COLO829 (cell line): ENCODE measurements at regions not wholly inside any gene's neighbourhood (a gene's known extent, or its start where the extent isn't known, plus 50 kb on each side); places are given as distances from the start of the nearest gene placed in this dataset.
"Not testable (repeated sequence)": the region's sequence is repeated elsewhere in the genome, so short reads cannot be mapped to it uniquely, and the experiment has no call there.

Experiments used
- DNase-seq: peaks from one replicate; pipeline ENCODE4 v3.0.0; 2012; ENCODE audit warnings: low spot score

GRCh38 chr13:69094485-69094884 is 1013.1 kb upstream of the ATXN8OS start:
- no peak for DNase-seq

GRCh38 chr13:69092615-69093322 is 1014.9 kb upstream of the ATXN8OS start:
- DNase-seq = no peak

DNA sequence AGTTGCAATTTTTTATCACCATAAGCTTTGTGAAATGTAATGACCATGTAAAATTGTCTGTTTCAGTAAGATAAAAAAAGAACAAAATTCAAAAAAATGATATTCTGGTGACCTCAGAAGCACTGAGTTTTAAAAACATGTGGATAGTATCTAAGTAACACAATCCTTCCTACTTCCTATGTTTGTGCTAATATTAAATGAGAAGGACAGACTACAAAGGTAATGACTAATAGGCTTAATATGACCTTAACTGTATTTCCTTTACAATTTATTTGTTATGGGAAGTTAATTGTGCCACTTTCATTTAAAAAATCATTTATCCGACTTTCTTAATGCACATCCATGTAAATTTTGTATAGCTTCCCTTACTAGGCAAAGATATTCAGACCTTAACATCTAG is 1030.4 kb upstream of the ATXN8OS start:
- DNase-seq = no peak

GRCh38 chr13:69069554-69070133 is 1038.0 kb upstream of the ATXN8OS start:
- no peak for DNase-seq

GRCh38 chr13:69050696-69051095 is 1056.9 kb upstream of the ATXN8OS start:
- no peak for DNase-seq

GRCh38 chr13:69044629-69045028 is 1063.0 kb upstream of the ATXN8OS start:
- no peak for DNase-seq

DNA sequence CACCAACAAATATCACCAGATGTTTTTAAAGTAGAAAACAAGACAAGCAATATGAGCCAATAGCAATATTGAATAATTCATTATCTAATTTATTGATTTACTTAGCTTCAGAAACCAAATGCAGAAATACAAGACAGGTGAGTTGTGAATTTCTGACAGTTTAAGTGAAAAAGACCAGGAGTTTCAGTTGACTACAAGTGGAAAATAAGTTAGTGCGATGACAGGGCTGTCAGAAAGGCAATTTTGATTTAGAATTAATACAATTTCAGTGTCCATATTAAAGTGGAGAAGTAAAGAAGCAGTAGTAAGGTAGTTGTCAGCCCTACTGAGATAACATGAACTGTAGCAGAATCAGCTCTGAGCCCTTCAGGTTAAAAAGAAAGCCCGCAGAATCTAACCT is 1066.7 kb upstream of the ATXN8OS start:
- no peak for DNase-seq

DNA sequence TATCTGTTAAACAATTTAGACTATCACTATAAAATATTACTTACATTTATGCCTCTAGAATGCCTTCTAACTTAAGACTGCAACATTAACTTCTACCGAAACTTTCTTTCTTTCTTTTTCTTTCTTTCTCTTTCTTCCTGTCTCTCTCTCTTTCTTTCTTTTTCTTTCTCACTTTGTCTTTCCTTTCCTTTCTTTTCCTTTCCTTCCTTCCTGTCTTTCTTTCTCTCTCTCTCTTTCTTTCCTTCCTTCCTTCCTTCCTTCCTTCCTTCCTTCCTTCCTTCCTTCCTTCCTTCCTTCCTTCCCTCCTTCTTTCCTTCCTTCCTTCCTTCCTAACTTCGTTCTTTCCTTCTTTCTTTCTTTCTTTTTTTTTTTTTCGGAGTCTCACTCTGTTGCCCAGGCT is 1071.9 kb upstream of the ATXN8OS start:
- no peak for DNase-seq

- DNase-seq = no peak
These were observed 1078.7 kb upstream of the ATXN8OS start for GRCh38 chr13:69028936-69029335.

DNA sequence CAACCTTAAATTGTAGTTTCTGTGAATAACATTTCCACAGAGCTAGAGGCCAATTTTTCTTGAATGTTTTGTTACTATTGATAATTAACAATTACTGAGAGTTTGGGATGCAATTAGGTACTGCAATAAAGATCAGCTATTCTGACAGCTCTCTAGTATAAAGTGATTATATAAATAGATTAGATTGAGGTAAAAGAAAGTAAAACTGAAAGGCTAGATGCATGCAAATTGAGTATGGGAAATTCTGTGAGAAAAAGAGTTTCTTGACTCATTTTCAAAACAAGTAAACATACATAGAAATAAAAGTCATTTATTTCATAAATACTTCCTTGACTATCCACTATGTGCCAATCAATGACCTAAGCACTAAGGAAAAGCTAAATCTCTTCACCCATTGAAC is 1087.5 kb upstream of the ATXN8OS start:
- DNase-seq = no peak

GRCh38 chr13:69018173-69018572 is 1089.5 kb upstream of the ATXN8OS start:
- not testable (repeated sequence) for DNase-seq

DNA sequence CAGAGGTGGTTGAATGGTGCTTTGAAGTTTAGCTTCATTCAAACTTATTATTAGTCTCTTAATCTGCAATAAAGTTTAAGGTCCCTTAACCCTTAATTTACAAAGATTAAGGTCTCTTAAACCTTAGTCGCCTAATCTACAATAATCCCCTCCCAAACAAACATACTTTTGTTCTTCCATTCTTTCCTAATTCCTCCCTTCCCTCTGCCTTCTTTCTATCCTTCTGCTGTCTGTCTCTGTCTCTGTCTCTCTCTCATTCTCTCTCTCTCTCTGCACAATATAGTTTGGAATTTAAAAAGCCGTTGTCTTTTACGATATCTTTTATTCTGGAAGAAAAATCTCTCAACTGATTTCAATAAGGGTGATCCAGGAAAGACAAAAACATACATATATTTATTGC is 1096.8 kb upstream of the ATXN8OS start:
- no peak for DNase-seq

DNA sequence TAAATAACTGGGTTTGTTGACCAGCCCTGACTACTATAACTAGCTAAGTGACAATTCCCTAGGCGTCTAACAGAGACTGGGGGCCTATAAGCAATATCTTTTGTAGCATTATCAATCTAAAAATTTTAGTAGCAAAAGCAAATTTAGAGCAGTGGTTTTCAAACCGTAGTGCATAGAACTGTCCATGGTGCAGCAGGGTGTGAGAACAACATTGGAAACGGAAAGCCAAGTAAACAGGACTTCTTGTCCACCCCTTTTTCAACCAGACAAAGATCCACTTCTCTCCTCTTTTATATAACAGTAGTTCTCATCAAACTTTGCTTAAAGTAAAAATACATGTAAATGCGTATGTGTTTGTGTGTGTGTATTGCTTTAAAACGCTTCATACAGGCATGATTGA is 1099.1 kb upstream of the ATXN8OS start:
- DNase-seq = no peak

DNA sequence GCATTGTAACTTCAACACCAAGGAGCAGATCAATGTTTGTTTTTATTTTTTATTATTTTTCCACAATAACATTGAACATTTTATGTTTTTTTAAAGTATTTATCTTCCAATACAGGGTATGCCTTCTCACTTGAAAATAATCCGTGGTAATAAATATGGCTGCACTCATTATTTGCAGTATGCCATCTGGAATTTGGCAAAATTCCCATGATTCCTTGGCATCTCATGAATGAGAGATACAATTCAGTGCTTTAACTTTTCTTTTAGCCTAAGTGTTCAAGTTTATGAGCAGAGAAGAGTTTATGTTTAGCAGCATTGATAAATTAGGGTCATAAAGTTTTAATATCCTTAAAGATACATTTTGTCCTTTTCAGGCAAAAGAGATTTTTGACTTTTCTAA is 1109.6 kb upstream of the ATXN8OS start:
- no peak for DNase-seq

- DNase-seq = no peak
These were observed 1111.0 kb upstream of the ATXN8OS start for GRCh38 chr13:68996668-68997025.

GRCh38 chr13:68995972-68996667 is 1111.5 kb upstream of the ATXN8OS start:
- DNase-seq = no peak

DNA sequence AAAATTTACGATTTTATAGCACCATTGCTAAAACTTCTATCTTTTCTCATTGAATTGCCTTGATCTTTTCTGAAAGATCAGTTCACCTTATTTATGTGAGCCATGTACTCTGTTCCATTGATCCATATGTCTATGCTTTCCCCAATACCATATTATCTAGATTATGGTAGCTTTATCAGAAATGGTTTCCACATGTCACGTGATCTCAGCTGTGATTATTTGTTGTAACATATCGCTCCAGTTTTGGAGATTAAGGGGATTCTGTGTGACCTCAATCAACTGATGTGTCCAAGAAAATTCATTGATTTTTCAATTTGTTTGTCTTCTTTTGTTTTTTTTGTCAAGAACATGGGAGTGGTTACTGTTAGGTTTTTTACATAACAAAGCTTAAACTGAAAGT is 1114.5 kb upstream of the ATXN8OS start:
- no peak for DNase-seq

DNA sequence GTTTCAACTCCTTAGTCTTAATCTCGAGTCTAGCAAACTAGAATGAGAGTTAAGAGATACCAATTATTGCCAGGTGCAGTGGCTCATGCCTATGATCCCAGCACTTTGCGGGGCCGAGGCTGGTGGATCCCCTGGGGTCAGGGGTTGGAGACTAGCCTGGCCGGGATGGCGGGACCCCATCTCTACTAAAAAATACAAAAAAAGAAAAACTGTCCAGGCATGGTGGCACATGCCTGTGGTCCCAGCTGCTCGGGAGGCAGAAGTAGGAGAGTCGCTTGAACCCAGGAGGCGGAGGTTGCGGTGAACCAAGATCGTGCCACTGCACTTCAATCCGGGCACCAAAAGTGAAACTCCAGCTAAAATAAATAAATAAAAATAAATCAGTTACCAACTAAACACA is 1119.5 kb upstream of the ATXN8OS start:
- no peak for DNase-seq

GRCh38 chr13:68987585-68987984 is 1120.0 kb upstream of the ATXN8OS start:
- no peak for DNase-seq

GRCh38 chr13:68984688-68985319 is 1122.8 kb upstream of the ATXN8OS start:
- DNase-seq = no peak

- no peak for DNase-seq
These were observed 1124.5 kb upstream of the ATXN8OS start for GRCh38 chr13:68982961-68983619.

DNA sequence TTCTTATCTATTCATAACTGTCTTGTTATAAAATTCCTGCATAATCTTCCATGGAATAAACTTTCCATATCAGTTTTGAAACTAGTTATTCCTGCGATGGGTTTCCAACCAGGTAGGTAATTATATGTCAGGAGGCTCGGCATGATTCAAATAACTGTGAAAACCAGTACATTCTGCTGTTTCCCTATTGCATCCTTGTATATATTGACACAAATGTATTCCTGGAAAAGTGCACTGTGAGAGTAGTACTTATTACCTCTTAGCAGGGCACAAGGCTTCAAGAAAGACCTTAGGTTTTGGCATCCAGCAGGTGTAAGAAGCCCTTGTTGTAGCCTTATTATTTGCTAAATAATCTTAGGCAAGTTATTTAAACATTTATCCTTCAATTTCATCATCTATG is 1131.3 kb upstream of the ATXN8OS start:
- DNase-seq = no peak

DNA sequence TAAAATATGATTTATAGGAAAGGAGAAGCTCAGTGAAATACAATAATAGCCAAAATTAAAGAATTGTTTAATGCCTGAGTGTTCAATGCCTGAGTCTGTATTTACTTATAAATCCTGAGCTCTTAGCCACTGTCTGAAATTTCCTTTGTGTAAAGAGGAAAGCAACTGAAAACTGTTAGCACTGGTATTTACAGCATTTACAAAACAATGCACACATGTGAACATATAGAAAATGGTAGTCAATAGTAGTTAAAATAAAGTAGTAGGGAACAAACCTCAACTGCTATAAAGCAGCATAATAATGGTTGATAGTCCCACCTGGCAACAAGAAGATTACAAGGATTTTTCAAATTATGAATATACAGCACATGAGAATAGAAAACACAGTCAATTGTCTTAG is 1137.1 kb upstream of the ATXN8OS start:
- no peak for DNase-seq
